ENCODE measurements at regions not wholly inside any gene's neighbourhood (a gene's known extent, or its start where the extent isn't known, plus 50 kb on each side); places are given as distances from the start of the nearest gene placed in this dataset.

DNA sequence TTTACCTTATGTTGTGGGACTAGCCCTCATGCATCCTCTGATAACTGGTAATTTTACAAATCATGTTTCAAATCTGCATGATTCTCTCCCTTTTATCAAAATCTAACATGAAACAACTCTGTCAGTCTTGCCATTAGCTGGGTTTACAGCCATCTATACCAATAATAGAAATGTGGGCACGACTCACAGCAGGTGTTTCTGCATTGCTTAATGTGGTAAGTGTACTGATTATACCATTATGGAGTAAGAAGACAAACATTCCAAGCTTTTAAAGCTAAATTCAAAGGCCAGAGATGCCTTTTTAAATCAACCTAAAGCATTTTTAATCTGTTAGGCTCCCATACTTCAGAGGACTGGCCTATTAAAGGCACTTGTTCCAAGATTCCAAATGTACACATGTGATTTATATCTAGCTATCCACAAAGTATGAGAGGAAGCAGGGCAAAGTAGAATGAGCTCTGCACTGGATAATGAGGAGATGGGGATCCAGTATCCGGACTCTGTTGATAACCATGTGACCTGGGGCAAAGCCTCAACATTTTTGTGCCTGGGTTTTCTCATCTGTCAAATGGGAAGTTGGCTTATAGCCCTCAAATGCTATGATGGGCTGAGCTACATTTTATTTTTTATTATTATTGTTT, 52.3 kb upstream of the FUT8 start:
- no peak for DNase-seq

DNA sequence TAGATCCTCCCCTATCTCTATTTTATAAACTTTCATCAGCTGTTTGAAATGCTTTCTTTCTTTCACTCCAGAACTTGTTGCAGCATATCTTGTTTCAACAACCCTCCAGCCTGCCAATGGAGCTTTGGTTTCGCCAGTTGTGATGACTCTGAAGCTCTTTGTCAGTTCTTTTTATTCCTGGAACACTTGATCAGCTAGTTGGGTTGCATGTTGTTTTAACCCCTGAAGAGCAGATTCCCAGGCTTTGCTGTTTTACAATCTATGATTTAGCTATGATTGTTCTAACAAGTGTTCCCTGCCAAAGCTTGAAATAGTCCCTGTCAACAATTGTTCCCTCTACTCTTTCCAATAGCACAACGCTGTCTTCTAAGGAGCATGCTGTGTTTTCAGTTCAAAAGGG, 50.6 kb upstream of the FUT8 start:
- no peak for DNase-seq

Data from central memory CD4-positive, alpha-beta T cell (primary cell).